ENCODE measurements at regions not wholly inside any gene's neighbourhood (a gene's known extent, or its start where the extent isn't known, plus 50 kb on each side); places are given as distances from the start of the nearest gene placed in this dataset.

- TF ChIP-seq CTCF (IDR thresholded peaks at IDR 0.05) (no peak), POLR2A (IDR thresholded peaks at IDR 0.05) (no peak)
These were observed 401.6 kb downstream of the NR2F1-AS1 start for GRCh38 chr5:93179466-93179865.
